H9 (cell line): ENCODE measurements at regions not wholly inside any gene's neighbourhood (a gene's known extent, or its start where the extent isn't known, plus 50 kb on each side); places are given as distances from the start of the nearest gene placed in this dataset.

Experiments used
- DNase-seq: peaks from one replicate; pipeline ENCODE4 v3.0.0-alpha.2; 2017
- H2AFZ ChIP-seq: one replicate; pipeline ENCODE4 v1.6.1; 2013; ENCODE audit warnings: mild to moderate bottlenecking, low read length, control low read depth, moderate library complexity
- H2AK5ac ChIP-seq: 2 replicates; pipeline ENCODE4 v1.6.1; 2013; ENCODE audit warnings: low read length, control low read depth, mixed read lengths; ENCODE audit not compliant: insufficient read length
- H2BK120ac ChIP-seq: one replicate; pipeline ENCODE4 v1.6.1; 2013; ENCODE audit warnings: low read depth, mild to moderate bottlenecking, low read length, control low read depth, inconsistent platforms; ENCODE audit not compliant: poor library complexity, severe bottlenecking
- H2BK12ac ChIP-seq: 2 replicates; pipeline ENCODE4 v1.6.1; 2013; ENCODE audit warnings: low read length, control low read depth, mixed read lengths, low read depth; ENCODE audit not compliant: insufficient read length
- H2BK15ac ChIP-seq: 2 replicates; pipeline ENCODE4 v1.6.1; 2013; ENCODE audit warnings: low read depth, low read length, control low read depth
- H2BK20ac ChIP-seq: one replicate; pipeline ENCODE4 v1.6.1; 2013; ENCODE audit warnings: low read depth, mild to moderate bottlenecking, low read length, control low read depth, inconsistent platforms; ENCODE audit not compliant: poor library complexity, severe bottlenecking
- H2BK5ac ChIP-seq: 2 replicates; pipeline ENCODE4 v1.6.1; 2013; ENCODE audit warnings: low read length, control low read depth, mixed read lengths; ENCODE audit not compliant: insufficient read length
- H3K14ac ChIP-seq: 2 replicates; pipeline ENCODE4 v1.6.1; 2013; ENCODE audit warnings: low read length, control low read depth; ENCODE audit not compliant: insufficient read depth
- H3K18ac ChIP-seq: 2 replicates; pipeline ENCODE4 v1.6.1; 2013; ENCODE audit warnings: low read depth, mild to moderate bottlenecking, mixed read lengths, low read length, control low read depth; ENCODE audit not compliant: insufficient read length
- H3K23ac ChIP-seq: 2 replicates; pipeline ENCODE4 v1.6.1; 2013; ENCODE audit warnings: low read length, control low read depth, mixed read lengths, low read depth; ENCODE audit not compliant: insufficient read length
- H3K23me2 ChIP-seq: 2 replicates; pipeline ENCODE4 v1.6.1; 2013; ENCODE audit warnings: low read depth, mild to moderate bottlenecking, mixed read lengths, low read length, control low read depth; ENCODE audit not compliant: insufficient read length, poor library complexity, severe bottlenecking
- H3K27ac ChIP-seq: 2 replicates; pipeline ENCODE4 v1.5.1; 2013; ENCODE audit warnings: low read length, control low read depth, mixed read lengths, low read depth; ENCODE audit not compliant: insufficient read length
- H3K27me3 ChIP-seq: 2 replicates; pipeline ENCODE4 v1.6.1; 2013; ENCODE audit warnings: low read length, control low read depth, inconsistent platforms; ENCODE audit not compliant: insufficient read depth
- H3K4ac ChIP-seq: 2 replicates; pipeline ENCODE4 v1.6.1; 2013; ENCODE audit warnings: low read depth, mild to moderate bottlenecking, control low read depth, inconsistent platforms, low read length, moderate library complexity
- H3K4me1 ChIP-seq: 2 replicates; pipeline ENCODE4 v1.6.1; 2013; ENCODE audit warnings: low read length, control low read depth, inconsistent platforms; ENCODE audit not compliant: insufficient read depth
- H3K4me2 ChIP-seq: 2 replicates; pipeline ENCODE4 v1.6.1; 2013; ENCODE audit warnings: low read length, control low read depth, mixed read lengths; ENCODE audit not compliant: insufficient read length, insufficient read depth
- H3K56ac ChIP-seq: 2 replicates; pipeline ENCODE4 v1.6.1; 2013; ENCODE audit warnings: low read depth, mild to moderate bottlenecking, mixed read lengths, low read length, control low read depth; ENCODE audit not compliant: insufficient read length
- H3K79me1 ChIP-seq: 2 replicates; pipeline ENCODE4 v1.6.1; 2013; ENCODE audit warnings: low read depth, mild to moderate bottlenecking, moderate library complexity, low read length, control low read depth, inconsistent platforms; ENCODE audit not compliant: insufficient read depth, poor library complexity, severe bottlenecking
- H3K79me2 ChIP-seq: 2 replicates; pipeline ENCODE4 v1.6.1; 2013; ENCODE audit warnings: low read length, control low read depth, inconsistent platforms; ENCODE audit not compliant: insufficient read depth
- H3K9ac ChIP-seq: 2 replicates; pipeline ENCODE4 v1.6.1; 2013; ENCODE audit warnings: low read length, control low read depth, mixed read lengths; ENCODE audit not compliant: insufficient read length; ENCODE audit errors: extremely low read depth
- H3K9me3 ChIP-seq: one replicate; pipeline ENCODE4 v1.6.1; 2013; ENCODE audit warnings: low read depth, low read length, inconsistent platforms; ENCODE audit not compliant: control insufficient read depth
- H3T11ph ChIP-seq: one replicate; pipeline ENCODE4 v1.6.1; 2013; ENCODE audit warnings: mild to moderate bottlenecking, low read length, control low read depth, inconsistent platforms
- H4K20me1 ChIP-seq: one replicate; pipeline ENCODE4 v1.6.1; 2013; ENCODE audit not compliant: control insufficient read depth, insufficient read length, insufficient read depth
- H4K5ac ChIP-seq: 2 replicates; pipeline ENCODE4 v1.6.1; 2013; ENCODE audit warnings: low read depth, mild to moderate bottlenecking, mixed read lengths, low read length, control low read depth; ENCODE audit not compliant: insufficient read length
- H4K8ac ChIP-seq: replicated peaks from 2 replicates; pipeline ENCODE4 v1.6.1; 2013; ENCODE audit warnings: low read length, control low read depth, mixed read lengths, low read depth; ENCODE audit not compliant: insufficient read length
- H4K91ac ChIP-seq: 2 replicates; pipeline ENCODE4 v1.6.1; 2013; ENCODE audit warnings: low read depth, mild to moderate bottlenecking, moderate library complexity, mixed read lengths, low read length, control low read depth; ENCODE audit not compliant: insufficient read length
- H3K27ac Mint-ChIP-seq, 3 experiments: 2 replicates in 2 of 3; 3 replicates in 1 of 3; pipeline ENCODE4 v1.8.0; 2020 to 2021; ENCODE audit warnings: mixed read lengths in 3 of 3, mild to moderate bottlenecking in 1 of 3, moderate library complexity in 1 of 3
- H3K27me3 Mint-ChIP-seq: 2 replicates; pipeline ENCODE4 v1.8.0; 2021; ENCODE audit warnings: low read depth, mild to moderate bottlenecking, moderate library complexity, mixed read lengths
- H3K36me3 Mint-ChIP-seq, 3 experiments: 2 replicates in 2 of 3; 3 replicates in 1 of 3; pipeline ENCODE4 v1.8.0; 2020 to 2021; ENCODE audit warnings: low read depth in 3 of 3, mixed read lengths in 3 of 3; ENCODE audit not compliant: insufficient read depth in 1 of 3
- H3K4me1 Mint-ChIP-seq, 2 experiments: 2 replicates each; pipeline ENCODE4 v1.8.0; 2020; ENCODE audit warnings: mixed read lengths in 2 of 2
- H3K4me3 Mint-ChIP-seq, 2 experiments: 2 replicates in 1 of 2; 3 replicates in 1 of 2; pipeline ENCODE4 v1.8.0; 2020 to 2021; ENCODE audit warnings: mild to moderate bottlenecking in 2 of 2, mixed read lengths in 2 of 2, moderate library complexity in 1 of 2
- H3K9me3 Mint-ChIP-seq, 2 experiments: 2 replicates in 1 of 2; 3 replicates in 1 of 2; pipeline ENCODE4 v1.8.0; 2020; ENCODE audit warnings: mild to moderate bottlenecking in 2 of 2, mixed read lengths in 2 of 2, moderate library complexity in 1 of 2
- CTCF ChIP-seq: fragments of 200-600 bp; sonication (generic); conservative IDR thresholded peaks from 3 replicates; pipeline ENCODE4 v1.8.0; 2021; ENCODE audit warnings: antibody characterized with exemption, mild to moderate bottlenecking
- WGBS: extraction: QIAGEN DNeasy Blood & Tissue Kit; methylation state at CpG from one replicate; pipeline ENCODE4 v1.1.7; 2013; ENCODE audit warnings: missing lambda C conversion rate, low lambda C conversion rate, mixed read lengths; ENCODE audit not compliant: insufficient read length; ENCODE audit errors: extremely low coverage; 5-methylcytosine and 5-hydroxymethylcytosine counted together

- Histone ChIP-seq H4K20me1 (no peaks in the 10 kb centered on the region), H4K91ac (no peak overlapping the region), H3K23ac (no peak overlapping the region), H2BK20ac (no peak overlapping the region), H4K8ac (no peak overlapping the region), H3K4me2 (no peak overlapping the region), H3K23me2 (no peaks in the 10 kb centered on the region), H3K18ac (no peak overlapping the region), H2BK5ac (no peak overlapping the region), H3K27ac (no peak overlapping the region), H4K5ac (no peak overlapping the region), H2BK12ac (no peak overlapping the region), H3K9me3 (no peaks in the 10 kb centered on the region), H3K4me1 (no peaks in the 10 kb centered on the region), H2BK15ac (no peak overlapping the region), H2AK5ac (no peak overlapping the region), H3K79me1 (no peaks in the 10 kb centered on the region), H3K27me3 (no peaks in the 10 kb centered on the region), H3K79me2 (no peaks in the 10 kb centered on the region), H3K4ac (no peak overlapping the region), H2AFZ (no peak overlapping the region), H3K9ac (no peak overlapping the region), H3K14ac (no peak overlapping the region), H3T11ph (no peak overlapping the region), H3K56ac (no peak overlapping the region), H2BK120ac (no peak overlapping the region)
- Mint-ChIP-seq H3K9me3 (no peaks in the 10 kb centered on the region), H3K36me3 (no peaks in the 10 kb centered on the region; a peak in 2 of 7 replicates), H3K27ac (no peak overlapping the region), H3K4me1 (no peaks in the 10 kb centered on the region), H3K27me3 (no peaks in the 10 kb centered on the region), H3K4me3 (no peak overlapping the region)
- TF ChIP-seq CTCF: no peak
- no peak for DNase-seq
- WGBS: no CpG with 5 or more reads among the region's 1 CpG
Observed at GRCh38 chr13:56932104-56932503, 208.6 kb upstream of the PRR20A start.
